Smooth muscle cell (in vitro differentiated cells): ENCODE measurements at regions not wholly inside any gene's neighbourhood (a gene's known extent, or its start where the extent isn't known, plus 50 kb on each side); places are given as distances from the start of the nearest gene placed in this dataset.

Experiments
- DNase-seq: peaks from one replicate; lab custom pipeline; 2025; ENCODE audit not compliant: unreplicated experiment; lab: John Stamatoyannopoulos, UW
- H2AFZ ChIP-seq: fragments of 200-600 bp; sonication (generic); 2 replicates; pipeline ENCODE4 v1.6.0; 2016; ENCODE audit warnings: antibody characterized with exemption, low read depth, mild to moderate bottlenecking
- H3F3A ChIP-seq: fragments of 200-600 bp; sonication (generic); 2 replicates; pipeline ENCODE4 v1.6.0; 2017; ENCODE audit warnings: antibody characterized with exemption, low read depth
- H3K27ac ChIP-seq: fragments of 200-600 bp; sonication (generic); 2 replicates; pipeline ENCODE4 v1.5.1; 2016; ENCODE audit warnings: low read depth, mild to moderate bottlenecking
- H3K27me3 ChIP-seq: fragments of 200-600 bp; sonication (generic); 2 replicates; pipeline ENCODE4 v1.6.1; 2016; ENCODE audit warnings: low read depth, mild to moderate bottlenecking
- H3K36me3 ChIP-seq: fragments of 200-600 bp; sonication (generic); 2 replicates; pipeline ENCODE4 v1.5.1; 2016; ENCODE audit warnings: low read depth
- H3K4me1 ChIP-seq: fragments of 200-600 bp; sonication (generic); 2 replicates; pipeline ENCODE4 v1.5.1; 2016; ENCODE audit warnings: low read depth
- H3K4me2 ChIP-seq: fragments of 200-600 bp; sonication (generic); 2 replicates; pipeline ENCODE4 v1.6.0; 2016; ENCODE audit warnings: mild to moderate bottlenecking
- H3K4me3 ChIP-seq: fragments of 200-600 bp; sonication (generic); 2 replicates; pipeline ENCODE4 v1.5.1; 2016; ENCODE audit warnings: mild to moderate bottlenecking
- H3K79me2 ChIP-seq: fragments of 200-600 bp; sonication (generic); 2 replicates; pipeline ENCODE4 v1.6.0; 2016; ENCODE audit warnings: low read depth, mild to moderate bottlenecking
- H3K9ac ChIP-seq: fragments of 200-600 bp; sonication (generic); 2 replicates; pipeline ENCODE4 v1.6.0; 2016; ENCODE audit warnings: low read depth
- H3K9me3 ChIP-seq: fragments of 200-600 bp; sonication (generic); replicated peaks from 2 replicates; pipeline ENCODE4 v1.5.1; 2016; ENCODE audit warnings: low read depth
- H4K20me1 ChIP-seq: fragments of 200-600 bp; sonication (generic); 2 replicates; pipeline ENCODE4 v1.6.0; 2016; ENCODE audit warnings: low read depth
- WGBS: methylation state at CpG from one replicate; pipeline ENCODE4 v1.1.7; 2016; ENCODE audit warnings: low lambda C conversion rate; 5-methylcytosine and 5-hydroxymethylcytosine counted together
- TF ChIP-seq, protein P1 (sequence below): fragments of 200-600 bp; sonication (generic); IDR thresholded peaks from 2 replicates; pipeline ENCODE4 v1.5.1; 2017; ENCODE audit warnings: borderline replicate concordance, mild to moderate bottlenecking, antibody characterized with exemption; ENCODE audit not compliant: insufficient read depth, poor library complexity, severe bottlenecking

DNA sequence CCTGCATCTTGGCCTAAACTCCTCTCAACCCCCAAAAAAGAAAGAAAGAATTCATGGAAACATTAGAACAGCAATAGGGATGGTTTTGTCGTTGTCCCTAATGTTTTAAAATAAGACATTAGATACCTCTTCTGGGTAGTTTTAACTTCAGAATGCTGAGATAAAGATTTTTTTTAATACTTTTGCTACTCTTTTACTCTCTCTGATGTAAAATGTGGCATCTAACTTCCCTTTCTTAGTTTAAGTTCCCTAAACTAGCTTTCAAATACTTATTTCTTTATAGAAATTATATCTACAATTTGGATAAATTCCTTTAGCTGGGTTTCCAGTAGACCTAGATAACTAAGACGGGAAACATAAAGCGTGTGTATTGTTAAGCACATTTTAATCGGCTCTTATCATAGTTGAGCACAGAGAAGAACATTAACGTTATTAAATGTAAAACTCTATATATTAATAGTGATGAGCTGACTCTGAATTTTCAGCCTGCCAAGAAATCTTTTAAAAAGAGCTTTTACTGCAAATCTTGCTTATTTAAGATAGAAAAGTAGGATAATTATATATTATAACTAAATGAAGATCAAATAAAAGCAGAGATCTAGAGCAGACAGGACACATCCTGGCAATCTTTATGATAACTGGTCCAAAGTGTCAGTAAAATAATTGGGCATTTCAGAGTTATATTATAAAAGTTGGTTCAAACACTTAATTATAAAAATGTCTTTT, 183.2 kb downstream of the CYB561 start:
- no peak overlapping the region for H3K4me2 ChIP-seq
- no peaks in the 10 kb centered on the region for H3K79me2 ChIP-seq
- WGBS = 94% methylated on average over 5 of the region's 5 CpGs
- H3K4me1 ChIP-seq = no peaks in the 10 kb centered on the region
- no peak overlapping the region for H3K4me3 ChIP-seq
- DNase-seq = no peak
- TF ChIP-seq, protein P1, sequence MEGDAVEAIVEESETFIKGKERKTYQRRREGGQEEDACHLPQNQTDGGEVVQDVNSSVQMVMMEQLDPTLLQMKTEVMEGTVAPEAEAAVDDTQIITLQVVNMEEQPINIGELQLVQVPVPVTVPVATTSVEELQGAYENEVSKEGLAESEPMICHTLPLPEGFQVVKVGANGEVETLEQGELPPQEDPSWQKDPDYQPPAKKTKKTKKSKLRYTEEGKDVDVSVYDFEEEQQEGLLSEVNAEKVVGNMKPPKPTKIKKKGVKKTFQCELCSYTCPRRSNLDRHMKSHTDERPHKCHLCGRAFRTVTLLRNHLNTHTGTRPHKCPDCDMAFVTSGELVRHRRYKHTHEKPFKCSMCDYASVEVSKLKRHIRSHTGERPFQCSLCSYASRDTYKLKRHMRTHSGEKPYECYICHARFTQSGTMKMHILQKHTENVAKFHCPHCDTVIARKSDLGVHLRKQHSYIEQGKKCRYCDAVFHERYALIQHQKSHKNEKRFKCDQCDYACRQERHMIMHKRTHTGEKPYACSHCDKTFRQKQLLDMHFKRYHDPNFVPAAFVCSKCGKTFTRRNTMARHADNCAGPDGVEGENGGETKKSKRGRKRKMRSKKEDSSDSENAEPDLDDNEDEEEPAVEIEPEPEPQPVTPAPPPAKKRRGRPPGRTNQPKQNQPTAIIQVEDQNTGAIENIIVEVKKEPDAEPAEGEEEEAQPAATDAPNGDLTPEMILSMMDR = no peak
- no peaks in the 10 kb centered on the region for H3K27me3 ChIP-seq
- no peak overlapping the region for H3K27ac ChIP-seq
- no peak overlapping the region for H2AFZ ChIP-seq
- peaks cover 25% of the 10 kb centered on the region for H4K20me1 ChIP-seq
- H3K9ac ChIP-seq = no peak overlapping the region
- H3K36me3 ChIP-seq = no peaks in the 10 kb centered on the region
- no peaks in the 10 kb centered on the region for H3F3A ChIP-seq
- H3K9me3 ChIP-seq = no peaks in the 10 kb centered on the region

DNA sequence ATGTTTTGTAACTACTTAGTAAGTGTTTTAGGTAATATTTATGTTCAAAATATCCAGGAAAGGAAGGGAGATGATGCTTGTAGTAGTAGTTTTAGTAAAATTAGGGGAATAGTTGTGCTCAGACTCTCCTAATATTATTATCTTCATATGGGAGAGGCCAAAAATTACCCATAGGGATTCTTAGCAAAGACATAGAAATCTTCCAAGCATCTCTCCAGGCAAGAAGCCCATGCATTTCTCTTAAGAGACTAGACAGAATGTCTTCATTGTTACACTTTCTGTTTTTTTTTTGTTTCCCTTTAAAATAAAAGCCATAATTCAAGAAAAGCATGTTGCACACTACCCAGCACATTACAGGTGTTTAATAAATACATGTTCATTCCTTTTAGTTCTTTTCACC, 180.6 kb downstream of the CYB561 start:
- Histone ChIP-seq H3K4me1 (no peaks in the 10 kb centered on the region), H3K9ac (no peak overlapping the region), H3K4me2 (no peak overlapping the region), H3F3A (no peaks in the 10 kb centered on the region), H3K27me3 (no peaks in the 10 kb centered on the region), H3K27ac (no peak overlapping the region), H4K20me1 (peaks cover 13% of the 10 kb centered on the region), H2AFZ (no peak overlapping the region), H3K36me3 (no peaks in the 10 kb centered on the region), H3K79me2 (no peaks in the 10 kb centered on the region), H3K9me3 (no peaks in the 10 kb centered on the region), H3K4me3 (no peak overlapping the region)
- DNase-seq = no peak
- TF ChIP-seq, protein P1 = no peak

DNA sequence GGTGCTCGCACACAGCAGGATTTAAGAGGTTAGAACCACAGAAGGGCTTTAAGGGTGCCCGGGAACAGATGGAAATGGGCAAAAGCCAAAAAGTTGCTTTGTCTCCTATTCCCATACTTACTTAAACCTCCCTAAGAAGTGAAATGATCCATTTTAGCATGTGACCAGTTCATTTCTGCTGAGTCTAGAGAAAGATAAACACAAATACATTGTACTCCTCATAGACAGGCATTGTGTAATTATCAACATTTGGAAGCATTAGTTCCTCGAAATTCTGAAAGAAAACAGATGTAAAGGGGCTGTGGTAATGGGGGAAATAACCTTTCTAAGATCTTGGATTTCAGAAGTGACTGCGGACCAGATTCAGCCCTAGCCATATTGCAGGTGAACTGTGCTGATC, 178.3 kb downstream of the CYB561 start:
- Histone ChIP-seq H3K4me3 (no peak overlapping the region), H3K79me2 (no peaks in the 10 kb centered on the region), H3K9me3 (no peaks in the 10 kb centered on the region), H2AFZ (no peak overlapping the region), H3K27me3 (no peaks in the 10 kb centered on the region), H4K20me1 (peaks cover 2% of the 10 kb centered on the region), H3K4me2 (no peak overlapping the region), H3K27ac (no peak overlapping the region), H3K4me1 (no peaks in the 10 kb centered on the region), H3K36me3 (no peaks in the 10 kb centered on the region), H3K9ac (no peak overlapping the region), H3F3A (no peaks in the 10 kb centered on the region)
- 93% methylated on average over 4 of the region's 4 CpGs for whole genome bisulfite sequencing
- DNase-seq = no peak
- TF ChIP-seq, protein P1 = no peak

DNA sequence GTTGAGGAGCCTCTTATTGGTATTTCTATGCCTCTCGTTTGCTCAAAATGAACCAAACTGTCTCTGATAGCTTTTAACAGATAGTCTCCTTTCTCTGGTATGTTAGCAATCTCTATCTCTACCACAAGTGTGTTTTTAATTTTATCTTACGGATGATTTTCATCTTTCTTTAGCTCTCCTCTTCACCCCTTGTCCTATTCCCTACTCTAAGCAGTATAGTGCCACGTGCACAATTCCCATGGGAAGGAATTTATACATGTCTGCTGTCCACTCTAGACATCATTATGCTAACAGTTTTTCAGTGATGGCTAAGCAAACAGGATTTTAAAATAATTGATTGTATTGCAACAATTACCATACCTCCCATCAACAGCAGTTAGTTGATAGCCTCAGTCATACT, 177.3 kb downstream of the CYB561 start:
- Histone ChIP-seq H3K27ac (no peak overlapping the region), H3K36me3 (no peaks in the 10 kb centered on the region), H3K79me2 (no peaks in the 10 kb centered on the region), H3F3A (no peaks in the 10 kb centered on the region), H3K9ac (no peak overlapping the region), H3K9me3 (no peaks in the 10 kb centered on the region), H3K4me1 (no peaks in the 10 kb centered on the region), H3K4me3 (no peak overlapping the region), H3K4me2 (no peak overlapping the region), H4K20me1 (peaks cover 2% of the 10 kb centered on the region), H2AFZ (no peak overlapping the region), H3K27me3 (no peaks in the 10 kb centered on the region)
- TF ChIP-seq, protein P1 = no peak
- no peak for DNase-seq
- WGBS = 81% methylated on average over 3 of the region's 3 CpGs
